OCI-LY7 (cell line): ENCODE measurements at regions not wholly inside any gene's neighbourhood (a gene's known extent, or its start where the extent isn't known, plus 50 kb on each side); places are given as distances from the start of the nearest gene placed in this dataset.

Experiments
- BruUV-seq: library from RNA; stranded (reverse); fragments of 400-500 nt; replicated peaks from 2 replicates; lab custom pipeline; 2021; lab: Mats Ljungman, UMichigan
- CTCF ChIA-PET: fragments of 300-600 bp; sonication (Branson Sonifier 250); formaldehyde crosslinking; loops from one replicate; lab custom pipeline; 2022; ENCODE audit warnings: antibody characterized with exemption; ENCODE audit not compliant: unreplicated experiment; lab: Charles Lee
- POLR2A ChIA-PET: fragments of 300-600 bp; sonication (Branson Sonifier 250); formaldehyde crosslinking; loops from one replicate; lab custom pipeline; 2022; ENCODE audit warnings: antibody characterized with exemption; lab: Charles Lee
- DNase-seq: peaks from one replicate; pipeline ENCODE4 v3.0.0-alpha.2; 2015; ENCODE audit warnings: low spot score
- H2AFZ ChIP-seq: fragments of 200-600 bp; sonication (generic), shearing (Covaris generic); 2 replicates; pipeline ENCODE4 v1.6.1; 2014; ENCODE audit warnings: mild to moderate bottlenecking, antibody characterized with exemption, low read length, moderate library complexity
- H3K27ac ChIP-seq: fragments of 200-600 bp; sonication (generic); 2 replicates; pipeline ENCODE4 v1.5.1; 2014; ENCODE audit warnings: mixed run types, low read depth, mild to moderate bottlenecking, moderate library complexity, low read length, inconsistent platforms; ENCODE audit not compliant: poor library complexity, severe bottlenecking
- H3K36me3 ChIP-seq: fragments of 200-600 bp; sonication (generic); 2 replicates; pipeline ENCODE4 v1.6.1; 2014; ENCODE audit warnings: mild to moderate bottlenecking, antibody characterized with exemption, low read length, moderate library complexity, mixed read lengths; ENCODE audit not compliant: insufficient read depth
- H3K4me1 ChIP-seq: fragments of 200-600 bp; sonication (generic); 2 replicates; pipeline ENCODE4 v1.5.1; 2014; ENCODE audit warnings: mild to moderate bottlenecking, low read length; ENCODE audit not compliant: insufficient read depth, poor library complexity, severe bottlenecking
- H3K4me2 ChIP-seq: fragments of 200-600 bp; sonication (generic); 2 replicates; pipeline ENCODE4 v1.6.1; 2014; ENCODE audit warnings: mild to moderate bottlenecking, low read length
- H3K4me3 ChIP-seq: fragments of 200-600 bp; sonication (generic); 2 replicates; pipeline ENCODE4 v1.5.1; 2014; ENCODE audit warnings: mild to moderate bottlenecking, low read depth, low read length; ENCODE audit not compliant: poor library complexity, severe bottlenecking
- H3K79me2 ChIP-seq: fragments of 200-600 bp; sonication (generic); 2 replicates; pipeline ENCODE4 v1.6.1; 2016; ENCODE audit warnings: low read depth, mild to moderate bottlenecking, low read length, moderate library complexity, mixed read lengths; ENCODE audit not compliant: insufficient read depth
- H3K9me2 ChIP-seq: fragments of 200-600 bp; sonication (generic); 2 replicates; pipeline ENCODE4 v1.6.1; 2016; ENCODE audit warnings: mild to moderate bottlenecking, low read length, mixed read lengths; ENCODE audit not compliant: insufficient read depth
- H3K9me3 ChIP-seq: fragments of 200-600 bp; sonication (generic); 2 replicates; pipeline ENCODE4 v1.6.1; 2014; ENCODE audit warnings: mild to moderate bottlenecking, mixed run types, low read length, mixed read lengths
- H4K20me1 ChIP-seq: fragments of 200-600 bp; sonication (generic); 2 replicates; pipeline ENCODE4 v1.6.1; 2014; ENCODE audit warnings: mild to moderate bottlenecking, antibody characterized with exemption, low read length, moderate library complexity, mixed read lengths; ENCODE audit not compliant: insufficient read depth
- CTCF ChIP-seq: fragments of 200-600 bp; sonication (generic); conservative IDR thresholded peaks from 2 replicates; pipeline ENCODE4 v1.5.1; 2014; ENCODE audit warnings: mild to moderate bottlenecking, antibody characterized with exemption, low read length, moderate library complexity, mixed read lengths
- EZH2phosphoT487 ChIP-seq: fragments of 200-600 bp; sonication (generic); IDR thresholded peaks from 2 replicates; pipeline ENCODE4 v1.6.1; 2018; ENCODE audit warnings: low read depth, borderline replicate concordance, mild to moderate bottlenecking, mixed run types, antibody characterized with exemption, low read length, moderate library complexity, mixed read lengths
- intact Hi-C: fragments of 100-400 bp; cut with micrococcal nuclease; formaldehyde crosslinking; loops from one replicate; pipeline ENCODE4 v1.10.0; 2022; ENCODE audit not compliant: unreplicated experiment

GRCh38 chr15:37789397-37789786 lies 145.0 kb upstream of the TMCO5A start:
- Histone ChIP-seq H3K4me1 (no peaks in the 10 kb centered on the region), H3K27ac (no peak overlapping the region), H3K79me2 (no peaks in the 10 kb centered on the region), H3K4me3 (no peak overlapping the region), H3K9me2 (no peaks in the 10 kb centered on the region), H3K36me3 (no peaks in the 10 kb centered on the region), H3K4me2 (no peak overlapping the region), H4K20me1 (no peaks in the 10 kb centered on the region), H2AFZ (no peak overlapping the region), H3K9me3 (no peaks in the 10 kb centered on the region)
- no TSS peak for BruUV-seq
- TF ChIP-seq EZH2phosphoT487 (no peak), CTCF (peak; percentile 21; the same call in 1 of the 2 replicates)
- no peak for DNase-seq
- POLR2A ChIA-PET, result no interaction called here
- CTCF ChIA-PET, result no interaction called here
- intact Hi-C loops, result no loop called here

- H2AFZ ChIP-seq, result no peak overlapping the region
- TF ChIP-seq CTCF (no peak), EZH2phosphoT487 (no peak)
Measured at GRCh38 chr15:37789881-37790280, 144.6 kb upstream of the TMCO5A start.

GRCh38 chr15:37791693-37792092 lies 142.7 kb upstream of the TMCO5A start:
- Histone ChIP-seq H3K79me2 (no peaks in the 10 kb centered on the region), H3K4me3 (no peak overlapping the region), H3K9me3 (no peaks in the 10 kb centered on the region), H2AFZ (no peak overlapping the region), H3K9me2 (no peaks in the 10 kb centered on the region), H4K20me1 (no peaks in the 10 kb centered on the region), H3K4me2 (no peak overlapping the region), H3K4me1 (no peaks in the 10 kb centered on the region), H3K27ac (no peak overlapping the region), H3K36me3 (no peaks in the 10 kb centered on the region)
- BruUV-seq, result no TSS peak
- ChIA-PET POLR2A (no interaction called here), CTCF (no interaction called here)
- intact Hi-C loops, result loop anchor here (5.0 kb wide), 1 partner anchor 49 kb away; no protein-coding TSS in a partner anchor
- no peak for DNase-seq
- TF ChIP-seq EZH2phosphoT487 (no peak), CTCF (no peak)

More at GRCh38 chr15:37789881-37790280, 144.6 kb upstream of the TMCO5A start:
- H3K79me2 ChIP-seq, result no peaks in the 10 kb centered on the region
- CTCF ChIA-PET, result no interaction called here
- BruUV-seq, result no TSS peak
- no peak overlapping the region for H3K27ac ChIP-seq
- H3K9me2 ChIP-seq, result no peaks in the 10 kb centered on the region
- H4K20me1 ChIP-seq, result no peaks in the 10 kb centered on the region
- H3K4me3 ChIP-seq, result no peak overlapping the region
- H3K9me3 ChIP-seq, result no peaks in the 10 kb centered on the region
- H3K36me3 ChIP-seq, result no peaks in the 10 kb centered on the region
- no peak overlapping the region for H3K4me2 ChIP-seq
- POLR2A ChIA-PET, result no interaction called here
- intact Hi-C loops, result loop anchor here (5.0 kb wide), 1 partner anchor 48 kb away; no protein-coding TSS in a partner anchor
- no peak for DNase-seq
- H3K4me1 ChIP-seq, result no peaks in the 10 kb centered on the region
